Activated CD4-positive, alpha-beta T cell treated with anti-CD3 and anti-CD28 coated beads for 24 hours (primary cell): ENCODE measurements at regions not wholly inside any gene's neighbourhood (a gene's known extent, or its start where the extent isn't known, plus 50 kb on each side); places are given as distances from the start of the nearest gene placed in this dataset.
"Not testable (repeated sequence)": the region's sequence is repeated elsewhere in the genome, so short reads cannot be mapped to it uniquely, and the experiment has no call there.

Experiments used
- DNase-seq, 2 donors: peaks; one replicate each; pipeline ENCODE4 v3.0.0-alpha.2; 2020; ENCODE audit warnings: low read depth in 2 of 2

DNA sequence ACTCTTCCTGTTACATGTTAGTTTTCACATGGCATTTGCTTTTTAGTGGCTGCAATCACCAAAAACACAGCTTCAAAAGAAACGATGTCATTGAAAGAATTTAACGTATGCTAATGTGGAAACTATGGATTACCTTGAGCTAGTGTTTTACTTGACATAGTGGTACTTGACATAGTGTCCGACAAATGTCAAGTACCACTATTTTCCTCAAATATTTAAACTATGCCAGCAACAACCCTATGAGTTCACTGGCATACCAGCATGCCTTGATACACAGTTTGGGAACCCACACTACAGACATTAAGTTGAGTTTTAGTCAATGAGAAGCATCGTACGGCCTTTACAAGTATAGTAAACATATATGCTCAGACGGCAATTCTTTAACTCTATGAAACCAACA lies 560.3 kb downstream of the GALC start:
- no peak for DNase-seq

DNA sequence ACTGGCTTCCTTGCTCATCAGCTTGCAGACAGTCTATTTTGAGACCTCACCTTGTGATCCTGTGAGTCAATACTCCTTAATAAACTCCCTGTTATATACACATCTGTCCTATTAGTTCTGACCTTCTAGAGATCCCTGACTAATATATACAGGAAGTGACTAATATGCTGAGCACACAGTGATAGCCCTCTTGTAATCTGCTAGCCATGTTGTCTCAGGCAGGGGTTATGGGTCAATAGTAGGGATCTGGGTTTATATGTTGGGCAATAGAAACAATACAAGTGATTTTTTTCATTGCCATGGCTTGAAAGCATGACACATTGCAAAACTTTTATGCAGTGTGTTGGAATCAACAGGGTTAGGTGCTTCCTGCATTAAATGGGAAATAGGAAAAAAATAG lies 562.2 kb downstream of the GALC start:
- no peak for DNase-seq

DNA sequence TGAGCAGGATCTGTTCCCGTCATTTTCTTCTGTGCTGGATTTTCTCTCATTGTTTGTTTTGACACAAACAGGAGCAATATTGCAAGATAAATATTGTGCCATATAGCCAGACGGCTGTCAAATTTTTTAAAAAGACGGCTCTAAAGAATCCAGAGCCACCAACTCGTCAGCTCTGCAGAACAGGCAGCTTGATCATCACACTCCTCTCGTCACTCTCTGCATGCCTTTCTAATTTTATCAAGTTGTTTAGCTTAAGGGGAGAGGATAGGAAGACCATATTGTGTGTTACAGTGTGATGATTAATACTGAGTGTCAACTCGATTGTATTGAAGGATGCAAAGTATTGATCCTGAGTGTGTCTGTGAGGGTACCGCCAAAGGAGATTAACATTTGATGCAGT lies 562.8 kb downstream of the GALC start:
- no peak for DNase-seq

DNA sequence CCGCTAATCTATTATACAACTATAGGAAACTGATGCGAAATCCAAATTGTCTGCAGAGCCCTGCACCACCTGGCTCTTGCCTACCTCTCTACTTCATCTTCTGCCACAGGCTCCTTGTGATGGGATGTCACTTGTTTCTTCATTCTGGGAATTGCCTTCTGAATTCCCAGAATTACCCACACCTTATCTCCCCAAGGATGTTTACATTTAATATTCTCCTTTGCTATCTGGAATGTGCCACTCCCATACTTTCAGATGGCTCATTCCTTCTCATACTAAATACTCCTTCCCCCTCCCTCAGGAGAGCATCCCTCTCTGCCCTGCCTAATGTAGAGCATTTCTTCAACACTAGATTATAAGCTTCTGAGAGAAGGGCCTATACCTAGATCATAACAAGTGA lies 573.1 kb downstream of the GALC start:
- DNase-seq = no peak

DNA sequence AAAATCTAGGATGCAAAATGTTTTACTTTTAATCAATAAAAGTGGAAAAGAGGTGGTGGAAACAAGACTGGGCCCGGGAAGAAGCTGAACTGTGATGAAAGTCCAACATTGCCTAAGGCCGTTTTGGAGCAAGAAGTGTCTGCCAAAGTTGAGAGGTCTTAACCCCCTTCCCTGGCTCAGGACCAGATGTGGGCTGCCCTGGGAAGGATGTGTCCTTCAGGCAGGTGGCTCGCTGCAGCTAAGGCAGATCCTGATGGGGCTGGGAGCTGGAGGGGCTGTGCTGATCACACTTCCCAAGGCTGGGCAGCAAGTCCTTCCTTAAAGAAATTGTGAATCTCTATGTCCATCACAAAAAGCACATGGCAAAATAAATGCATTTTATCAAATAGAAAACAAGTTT lies 581.6 kb downstream of the GALC start:
- DNase-seq = no peak

DNA sequence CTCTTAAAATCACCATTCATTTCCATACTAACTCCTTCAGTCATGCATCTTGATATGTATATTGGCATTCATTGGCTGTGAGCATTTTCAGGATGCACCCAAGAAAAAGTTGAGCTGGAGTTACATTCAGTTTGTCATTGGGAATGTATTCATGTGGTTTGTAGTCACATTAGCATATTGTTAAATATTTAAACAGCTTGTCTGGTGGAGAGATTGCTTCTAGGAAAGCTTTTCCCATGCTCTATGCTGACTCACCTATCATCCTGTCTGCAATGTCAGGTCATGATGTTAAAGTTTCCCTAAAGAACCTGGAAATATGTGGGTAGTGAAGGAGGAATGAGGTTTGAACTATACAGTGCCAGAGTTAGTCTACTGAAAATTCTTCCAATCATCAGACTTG lies 583.6 kb downstream of the GALC start:
- DNase-seq = no peak

DNA sequence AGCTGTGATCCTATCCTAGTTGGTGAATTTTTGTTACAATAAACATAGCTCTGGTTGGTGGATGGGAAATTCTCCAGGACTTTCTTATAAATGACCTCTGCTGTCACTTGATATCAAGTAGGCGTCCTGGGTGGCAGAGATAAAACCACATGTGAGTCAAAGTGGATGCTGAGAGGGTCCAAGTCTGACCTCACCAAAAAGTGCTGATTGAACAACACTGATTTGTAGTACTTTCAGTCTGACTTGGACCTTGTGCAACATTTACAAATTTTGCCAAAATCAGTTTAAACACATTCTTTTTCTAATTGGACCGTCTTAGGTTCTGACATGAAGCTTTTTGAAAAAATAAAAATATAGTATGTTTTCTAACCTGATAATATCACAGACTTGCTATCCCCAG lies 585.6 kb downstream of the GALC start:
- no peak for DNase-seq

GRCh38 chr14:87405563-87405962 lies 587.4 kb downstream of the GALC start:
- DNase-seq = no peak

- DNase-seq = no peak
Observed at GRCh38 chr14:87397499-87397898, 595.5 kb downstream of the GALC start.

DNA sequence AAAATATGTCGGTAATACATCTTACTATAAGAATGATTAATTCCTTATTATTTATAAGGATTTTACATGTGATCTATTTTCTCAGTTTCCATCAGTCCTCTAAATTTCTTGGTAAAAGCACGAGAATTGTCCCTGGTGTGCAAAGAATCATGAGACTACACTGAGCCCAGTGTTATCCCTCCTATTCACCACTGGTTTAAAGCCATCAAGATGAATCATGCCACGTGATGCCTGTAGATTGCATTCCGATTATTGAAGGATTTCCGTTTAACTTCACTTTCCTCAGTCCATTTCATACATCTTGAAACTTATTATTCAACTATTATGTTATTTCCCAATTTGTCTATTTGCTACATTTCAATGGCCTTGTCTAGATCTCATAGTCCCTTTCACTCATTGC lies 601.9 kb downstream of the GALC start:
- DNase-seq = no peak

DNA sequence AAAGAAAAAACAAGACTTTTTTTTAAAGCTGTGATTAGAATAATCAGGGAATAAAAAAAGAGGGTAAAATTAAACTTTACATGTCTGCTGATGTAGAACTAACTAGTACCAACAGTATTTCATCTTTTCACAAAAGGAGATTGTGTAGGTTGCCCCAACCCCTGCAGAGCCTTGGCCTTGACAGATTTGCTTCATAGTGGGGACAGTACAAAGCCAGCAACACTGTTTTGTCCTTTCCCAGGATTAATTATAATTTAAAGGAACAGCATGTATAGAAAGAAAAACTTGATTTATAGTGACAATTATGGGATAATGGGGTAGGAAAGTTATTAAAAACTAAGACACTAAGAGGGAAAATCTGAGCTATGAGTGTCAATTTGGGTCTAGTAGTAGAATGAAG lies 604.0 kb downstream of the GALC start:
- no peak for DNase-seq

DNA sequence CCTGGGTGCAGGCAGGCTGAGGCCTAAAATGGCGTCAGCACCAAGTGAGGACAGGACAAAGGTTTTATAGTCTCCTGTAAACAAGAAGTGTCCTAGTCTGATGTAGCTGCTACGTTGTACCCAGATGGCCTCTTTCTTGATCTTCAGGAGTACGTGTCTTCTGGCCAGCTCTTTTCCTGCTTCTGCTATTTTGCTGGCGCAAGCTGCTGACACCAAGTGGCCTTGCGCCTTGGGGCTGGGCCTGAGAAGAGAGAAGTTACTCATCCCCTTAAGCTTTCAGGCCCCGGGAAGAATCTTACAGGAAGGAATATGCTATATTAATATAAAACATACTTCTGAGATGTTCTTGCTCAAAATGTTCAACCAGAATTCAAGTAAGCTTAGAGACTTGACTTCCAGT lies 605.2 kb downstream of the GALC start:
- DNase-seq = no peak

GRCh38 chr14:87386524-87386923 lies 606.5 kb downstream of the GALC start:
- no peak for DNase-seq

- no peak for DNase-seq
Observed at GRCh38 chr14:87380054-87380453, 612.9 kb downstream of the GALC start.

DNA sequence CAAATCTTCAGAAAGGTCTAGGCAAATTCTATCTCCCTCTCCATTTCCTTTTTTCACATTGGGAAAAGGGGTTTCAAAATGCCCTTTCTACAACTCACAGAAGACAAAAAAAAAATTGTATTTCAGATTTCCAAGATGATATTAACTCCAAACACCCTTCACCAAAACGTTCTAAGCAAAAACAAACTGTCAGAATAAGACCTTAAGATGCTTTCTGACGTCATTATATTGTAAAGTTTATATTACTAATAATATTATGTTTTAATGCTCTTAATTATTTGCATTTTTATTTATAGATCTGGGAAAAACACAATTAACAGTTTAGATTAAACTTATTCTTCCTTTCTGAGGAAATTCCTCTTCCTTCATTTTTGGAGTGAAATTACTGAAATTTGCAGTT lies 624.2 kb downstream of the GALC start:
- DNase-seq = no peak

GRCh38 chr14:87360246-87360645 lies 632.7 kb downstream of the GALC start:
- DNase-seq = not testable (repeated sequence)

DNA sequence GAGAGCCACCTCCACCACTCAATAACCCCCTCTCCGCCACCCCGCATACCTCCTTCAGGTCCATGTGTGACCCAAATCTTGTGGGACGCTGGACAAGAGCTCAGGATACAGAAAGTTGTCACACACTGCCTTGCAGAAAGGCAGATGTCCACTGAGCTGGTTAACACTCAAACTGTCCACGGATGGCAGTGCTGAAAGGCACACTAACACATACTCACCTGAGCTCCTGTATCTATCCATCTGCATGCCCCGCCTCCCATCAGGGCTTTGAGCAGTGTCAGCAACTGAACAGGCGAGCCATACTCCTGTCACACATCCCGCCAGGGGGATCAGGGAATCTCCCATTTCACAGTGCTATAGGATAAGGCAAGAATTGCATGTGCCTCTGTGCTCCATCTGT lies 642.0 kb downstream of the GALC start:
- no peak for DNase-seq

DNA sequence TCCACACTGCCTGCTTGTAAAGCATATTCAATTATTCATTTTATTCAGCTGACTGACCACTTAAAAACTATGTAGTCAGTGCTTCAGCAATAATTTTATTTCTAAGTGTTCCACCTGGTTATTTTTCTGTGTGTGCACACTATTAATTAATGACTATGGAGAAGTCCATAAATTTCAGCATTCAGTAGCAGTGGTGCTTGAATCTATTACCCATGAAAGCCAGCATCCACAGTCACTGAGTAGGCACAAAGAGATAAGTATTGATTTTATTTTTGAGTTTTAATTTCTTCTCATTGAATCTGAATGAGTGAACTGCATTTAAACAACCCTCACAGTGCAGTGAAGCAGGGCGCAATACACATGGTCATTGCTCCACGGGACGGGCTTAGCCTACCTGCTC lies 643.1 kb downstream of the GALC start:
- no peak for DNase-seq

- DNase-seq = no peak
Observed at GRCh38 chr14:87343652-87344051, 649.3 kb downstream of the GALC start.

GRCh38 chr14:87334997-87335685 lies 657.8 kb downstream of the GALC start:
- no peak for DNase-seq

- no peak for DNase-seq
Observed at GRCh38 chr14:87331991-87332390, 661.0 kb downstream of the GALC start.

GRCh38 chr14:87325741-87326140 lies 667.2 kb downstream of the GALC start:
- no peak for DNase-seq

DNA sequence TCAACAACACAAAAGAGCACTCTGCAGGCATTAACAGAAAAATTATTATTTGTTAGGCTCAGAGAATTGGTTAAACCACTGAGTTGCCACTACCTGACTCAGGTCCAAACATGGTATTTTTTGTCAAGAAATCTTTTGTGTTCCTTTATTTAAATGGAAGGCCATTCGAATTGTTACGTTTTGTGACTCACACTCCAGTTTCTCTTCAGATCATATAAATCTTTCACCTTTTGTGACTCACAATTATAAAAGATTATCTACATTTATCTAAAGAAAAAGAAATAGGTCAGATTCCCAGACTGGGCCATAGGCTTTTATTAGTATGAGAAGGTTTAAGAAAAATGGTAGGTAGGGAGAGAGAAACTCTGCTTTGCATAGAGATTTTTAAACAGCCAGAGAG lies 669.8 kb downstream of the GALC start:
- DNase-seq = no peak

- no peak for DNase-seq
Observed at GRCh38 chr14:87321548-87321947, 671.4 kb downstream of the GALC start.

- no peak for DNase-seq
Observed at GRCh38 chr14:87312894-87313205, 680.1 kb downstream of the GALC start.
